Panc1 (cell line): ENCODE measurements at regions not wholly inside any gene's neighbourhood (a gene's known extent, or its start where the extent isn't known, plus 50 kb on each side); places are given as distances from the start of the nearest gene placed in this dataset.

Experiments
- ATAC-seq: fragments of 200-7000 bp; cut with Tn5 transposase; 2 replicates; pipeline ENCODE4 v1.9.1; 2020; ENCODE audit warnings: mild to moderate bottlenecking, moderate library complexity
- BruUV-seq: library from RNA; stranded (reverse); fragments of 400-500 nt; replicated peaks from 2 replicates; lab custom pipeline; 2021; lab: Mats Ljungman, UMichigan
- CTCF ChIA-PET: fragments of 300-600 bp; sonication (Branson Sonifier 250); formaldehyde crosslinking; loops from one replicate; lab custom pipeline; 2022; ENCODE audit warnings: antibody characterized with exemption; lab: Charles Lee
- POLR2A ChIA-PET: fragments of 300-600 bp; sonication (Branson Sonifier 250); formaldehyde crosslinking; loops from one replicate; lab custom pipeline; 2022; ENCODE audit warnings: antibody characterized with exemption; lab: Charles Lee
- DNase-seq: peaks from one replicate; pipeline ENCODE4 v3.0.0-alpha.2; 2010; ENCODE audit warnings: low read depth, low spot score
- H3K27ac ChIP-seq: 2 replicates; pipeline ENCODE4 v1.5.1; 2011; ENCODE audit warnings: mild to moderate bottlenecking, low read length, inconsistent platforms
- H3K27me3 ChIP-seq: fragments of 200-500 bp; sonication (Bioruptor generic); 2 replicates; pipeline ENCODE4 v1.6.0; 2014; ENCODE audit warnings: low read length, inconsistent platforms; ENCODE audit not compliant: control insufficient read depth, insufficient read depth
- H3K36me3 ChIP-seq: fragments of 200-500 bp; sonication (Bioruptor generic); 2 replicates; pipeline ENCODE4 v1.5.1; 2014; ENCODE audit warnings: inconsistent platforms, mild to moderate bottlenecking, low read length, moderate library complexity; ENCODE audit not compliant: control insufficient read depth, insufficient read depth
- H3K4me1 ChIP-seq: 2 replicates; pipeline ENCODE4 v1.5.1; 2011; ENCODE audit warnings: inconsistent platforms, mild to moderate bottlenecking, low read length, moderate library complexity; ENCODE audit not compliant: control insufficient read depth, insufficient read depth
- H3K4me3 ChIP-seq, 2 experiments: 2 replicates each; pipeline ENCODE4 v1.5.1; 2011 to 2012; ENCODE audit warnings: low read depth in 2 of 2, low read length in 2 of 2, mild to moderate bottlenecking in 2 of 2, inconsistent platforms in 1 of 2, moderate library complexity in 1 of 2
- H3K9me3 ChIP-seq: fragments of 200-500 bp; sonication (Bioruptor generic); 2 replicates; pipeline ENCODE4 v1.5.1; 2014; ENCODE audit warnings: low read depth, mild to moderate bottlenecking, inconsistent platforms, low read length, moderate library complexity; ENCODE audit not compliant: control insufficient read depth, insufficient read depth
- POLR2AphosphoS5 ChIP-seq: IDR thresholded peaks from 2 replicates; pipeline ENCODE4 v1.6.1; 2012; ENCODE audit warnings: mild to moderate bottlenecking, low read depth, low read length, moderate library complexity
- REST ChIP-seq, 2 experiments: IDR thresholded peaks; 2 replicates each; pipeline ENCODE4 v1.6.1; 2011 to 2012; ENCODE audit warnings: low read depth in 2 of 2, control low read depth in 1 of 2, low read length in 1 of 2, mild to moderate bottlenecking in 1 of 2, moderate library complexity in 1 of 2; ENCODE audit not compliant: insufficient read depth in 1 of 2
- SIN3A ChIP-seq: IDR thresholded peaks from 2 replicates; pipeline ENCODE4 v1.6.1; 2012; ENCODE audit warnings: low read depth, mild to moderate bottlenecking, low read length, moderate library complexity, borderline replicate concordance; ENCODE audit not compliant: insufficient read depth
- TCF7L2 ChIP-seq: IDR thresholded peaks from 2 replicates; pipeline ENCODE4 v1.6.1; 2011; ENCODE audit warnings: mild to moderate bottlenecking, low read depth, low read length, inconsistent platforms
- in situ Hi-C: cut with HindIII; loops from 2 replicates; pipeline ENCODE4 v1.10.0; 2016; ENCODE audit warnings: low sequenced_read_pairs, low pct_unique_long_range_greater_than_20kb
- intact Hi-C: fragments of 100-400 bp; cut with micrococcal nuclease; formaldehyde crosslinking; loops from one replicate; pipeline ENCODE4 v1.10.0; 2022; ENCODE audit not compliant: unreplicated experiment
- TF ChIP-seq, protein P1 (sequence below): fragments of 450-650 bp; IDR thresholded peaks from 2 replicates; pipeline ENCODE4 v1.5.1; 2017; ENCODE audit warnings: mild to moderate bottlenecking

GRCh38 chr5:124383693-124384092, 362.7 kb downstream of the ZNF608 start:
- TF ChIP-seq SIN3A, result no peak
- TF ChIP-seq TCF7L2, result no peak
- TF ChIP-seq REST (IDR thresholded peaks at IDR 0.05; ENCODE audit: insufficient read depth in 1 of 2, low read depth in 2 of 2, low read length in 1 of 2), result no peak
- no peak for TF ChIP-seq POLR2AphosphoS5
- TF ChIP-seq, protein P1, sequence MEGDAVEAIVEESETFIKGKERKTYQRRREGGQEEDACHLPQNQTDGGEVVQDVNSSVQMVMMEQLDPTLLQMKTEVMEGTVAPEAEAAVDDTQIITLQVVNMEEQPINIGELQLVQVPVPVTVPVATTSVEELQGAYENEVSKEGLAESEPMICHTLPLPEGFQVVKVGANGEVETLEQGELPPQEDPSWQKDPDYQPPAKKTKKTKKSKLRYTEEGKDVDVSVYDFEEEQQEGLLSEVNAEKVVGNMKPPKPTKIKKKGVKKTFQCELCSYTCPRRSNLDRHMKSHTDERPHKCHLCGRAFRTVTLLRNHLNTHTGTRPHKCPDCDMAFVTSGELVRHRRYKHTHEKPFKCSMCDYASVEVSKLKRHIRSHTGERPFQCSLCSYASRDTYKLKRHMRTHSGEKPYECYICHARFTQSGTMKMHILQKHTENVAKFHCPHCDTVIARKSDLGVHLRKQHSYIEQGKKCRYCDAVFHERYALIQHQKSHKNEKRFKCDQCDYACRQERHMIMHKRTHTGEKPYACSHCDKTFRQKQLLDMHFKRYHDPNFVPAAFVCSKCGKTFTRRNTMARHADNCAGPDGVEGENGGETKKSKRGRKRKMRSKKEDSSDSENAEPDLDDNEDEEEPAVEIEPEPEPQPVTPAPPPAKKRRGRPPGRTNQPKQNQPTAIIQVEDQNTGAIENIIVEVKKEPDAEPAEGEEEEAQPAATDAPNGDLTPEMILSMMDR, result no peak
- intact Hi-C loops (no loop called here), in situ Hi-C loops (no loop called here)
- Histone ChIP-seq H3K27me3 (no peaks in the 10 kb centered on the region), H3K36me3 (no peaks in the 10 kb centered on the region), H3K9me3 (peaks cover 27% of the 10 kb centered on the region), H3K4me3 (no peak overlapping the region), H3K27ac (no peak overlapping the region), H3K4me1 (no peaks in the 10 kb centered on the region)
- ATAC-seq (no peak), DNase-seq (no peak)
- no TSS peak for BruUV-seq
- ChIA-PET POLR2A (no interaction called here), CTCF (no interaction called here)

DNA sequence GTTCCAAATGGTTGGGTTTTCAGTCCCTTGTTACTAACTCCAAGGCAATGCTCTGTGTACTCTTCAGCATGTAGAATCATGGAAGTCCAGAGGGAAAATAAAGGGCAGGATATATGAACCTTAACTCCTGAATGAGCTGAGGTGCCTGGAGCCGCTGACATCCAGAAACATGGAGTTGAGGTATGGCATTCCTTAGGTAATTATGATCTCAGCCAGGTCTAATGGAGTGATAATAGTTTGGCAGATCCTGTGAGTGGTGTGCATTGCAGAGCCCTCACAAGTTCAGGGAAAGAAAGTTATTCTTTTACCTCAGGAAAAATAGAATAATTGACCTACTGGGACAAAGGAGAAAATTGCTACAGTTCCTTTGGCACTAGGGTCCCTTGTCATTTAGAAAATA, 369.1 kb downstream of the ZNF608 start:
- no peak overlapping the region for H3K4me3 ChIP-seq
- no TSS peak for BruUV-seq
- intact Hi-C loops (no loop called here), in situ Hi-C loops (no loop called here)
- no peak for TF ChIP-seq SIN3A
- TF ChIP-seq REST (IDR thresholded peaks at IDR 0.05; ENCODE audit: insufficient read depth in 1 of 2, low read depth in 2 of 2, low read length in 1 of 2), result no peak
- no peak for TF ChIP-seq TCF7L2
- TF ChIP-seq, protein P1, result no peak
- no peak for TF ChIP-seq POLR2AphosphoS5
- no peak for ATAC-seq
- H3K27me3 ChIP-seq, result no peaks in the 10 kb centered on the region
- H3K4me1 ChIP-seq, result no peaks in the 10 kb centered on the region
- CTCF ChIA-PET, result no interaction called here
- no peak for DNase-seq
- POLR2A ChIA-PET, result no interaction called here
- no peaks in the 10 kb centered on the region for H3K36me3 ChIP-seq
- H3K27ac ChIP-seq, result no peak overlapping the region
- H3K9me3 ChIP-seq, result peaks cover 8% of the 10 kb centered on the region; the same call in 1 of the 2 replicates
